ENCODE measurements at regions not wholly inside any gene's neighbourhood (a gene's known extent, or its start where the extent isn't known, plus 50 kb on each side); places are given as distances from the start of the nearest gene placed in this dataset.

DNA sequence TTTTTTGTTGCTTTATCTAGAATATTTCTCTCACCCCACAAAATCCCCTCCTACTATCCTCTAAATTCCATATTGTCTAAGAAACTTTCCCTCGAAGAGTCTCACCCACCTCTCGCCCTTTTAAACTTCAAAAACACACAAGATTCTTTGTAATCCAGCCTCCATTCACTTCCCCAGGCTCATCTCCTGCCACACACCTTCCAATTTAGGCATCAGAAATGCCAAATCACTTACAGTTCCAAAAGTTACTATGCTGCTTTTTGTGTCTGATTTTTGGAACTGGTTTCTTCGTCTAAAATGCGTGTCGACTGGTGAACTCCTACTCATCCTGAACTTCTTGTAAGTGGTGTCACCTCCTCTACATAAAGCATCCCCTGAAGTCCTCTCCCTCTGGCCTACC is 482.4 kb upstream of the CAMK1G start:
- Histone ChIP-seq H3K4me1 (no peaks in the 10 kb centered on the region), H3K9me3 (no peaks in the 10 kb centered on the region), H3K36me3 (no peaks in the 10 kb centered on the region), H3K4me3 (no peak overlapping the region), H3K27ac (no peak overlapping the region), H3K27me3 (no peaks in the 10 kb centered on the region)
- no peak for DNase-seq (ENCODE audit: low spot score in 2 of 2)
- intact Hi-C loops (cut with DNase I), result no loop called here
- TF ChIP-seq, protein P1, sequence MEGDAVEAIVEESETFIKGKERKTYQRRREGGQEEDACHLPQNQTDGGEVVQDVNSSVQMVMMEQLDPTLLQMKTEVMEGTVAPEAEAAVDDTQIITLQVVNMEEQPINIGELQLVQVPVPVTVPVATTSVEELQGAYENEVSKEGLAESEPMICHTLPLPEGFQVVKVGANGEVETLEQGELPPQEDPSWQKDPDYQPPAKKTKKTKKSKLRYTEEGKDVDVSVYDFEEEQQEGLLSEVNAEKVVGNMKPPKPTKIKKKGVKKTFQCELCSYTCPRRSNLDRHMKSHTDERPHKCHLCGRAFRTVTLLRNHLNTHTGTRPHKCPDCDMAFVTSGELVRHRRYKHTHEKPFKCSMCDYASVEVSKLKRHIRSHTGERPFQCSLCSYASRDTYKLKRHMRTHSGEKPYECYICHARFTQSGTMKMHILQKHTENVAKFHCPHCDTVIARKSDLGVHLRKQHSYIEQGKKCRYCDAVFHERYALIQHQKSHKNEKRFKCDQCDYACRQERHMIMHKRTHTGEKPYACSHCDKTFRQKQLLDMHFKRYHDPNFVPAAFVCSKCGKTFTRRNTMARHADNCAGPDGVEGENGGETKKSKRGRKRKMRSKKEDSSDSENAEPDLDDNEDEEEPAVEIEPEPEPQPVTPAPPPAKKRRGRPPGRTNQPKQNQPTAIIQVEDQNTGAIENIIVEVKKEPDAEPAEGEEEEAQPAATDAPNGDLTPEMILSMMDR (IDR thresholded peaks at IDR 0.05), result no peak

DNA sequence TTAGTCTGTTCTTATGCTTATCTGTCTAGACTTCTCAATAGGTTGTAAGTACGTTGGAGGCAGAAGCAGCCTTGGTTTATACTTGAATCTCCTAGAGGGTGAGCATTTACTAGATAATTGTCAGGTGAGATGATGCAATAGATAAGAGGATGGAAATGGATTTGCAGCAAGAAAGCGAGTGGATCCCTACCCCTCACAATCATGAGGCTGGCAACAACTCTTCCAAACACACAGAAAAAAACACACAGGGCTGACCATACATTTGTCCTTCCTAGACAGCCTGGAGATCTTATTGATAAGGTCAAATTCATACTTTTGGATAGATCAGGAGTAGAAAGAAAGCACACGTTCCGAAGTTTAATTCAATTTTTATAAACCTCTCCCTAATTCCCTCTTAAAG is 481.4 kb upstream of the CAMK1G start:
- no peak for DNase-seq (ENCODE audit: low spot score in 2 of 2)
- no peaks in the 10 kb centered on the region for H3K27me3 ChIP-seq
- no peaks in the 10 kb centered on the region for H3K4me1 ChIP-seq
- H3K9me3 ChIP-seq, result no peaks in the 10 kb centered on the region
- no peaks in the 10 kb centered on the region for H3K36me3 ChIP-seq
- intact Hi-C loops (cut with DNase I), result no loop called here
- TF ChIP-seq, protein P1 (IDR thresholded peaks at IDR 0.05), result no peak
- no peak overlapping the region for H3K27ac ChIP-seq
- no peak overlapping the region for H3K4me3 ChIP-seq

DNA sequence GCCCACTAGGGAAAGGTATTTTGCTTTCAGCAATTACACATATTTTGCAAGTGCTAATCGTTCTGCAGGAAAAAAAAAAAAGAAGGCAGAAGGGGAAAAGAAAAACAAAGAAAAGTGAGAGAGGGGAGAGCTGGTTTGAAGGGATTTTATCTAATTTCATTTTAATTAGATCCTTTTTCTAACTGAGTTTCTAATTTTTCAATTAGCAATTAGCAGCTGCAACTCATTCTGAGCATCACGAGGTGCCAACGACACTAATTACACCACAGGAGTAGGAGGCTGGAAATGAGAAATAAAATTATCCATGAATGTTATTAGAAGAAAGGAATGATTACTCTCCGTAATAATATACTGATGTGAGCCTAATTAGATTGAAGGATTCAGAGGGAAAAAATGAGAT is 481.0 kb upstream of the CAMK1G start:
- intact Hi-C loops (cut with DNase I), result no loop called here
- no peaks in the 10 kb centered on the region for H3K36me3 ChIP-seq
- H3K27me3 ChIP-seq, result no peaks in the 10 kb centered on the region
- H3K9me3 ChIP-seq, result no peaks in the 10 kb centered on the region
- TF ChIP-seq, protein P1 (IDR thresholded peaks at IDR 0.05), result no peak
- DNase-seq (ENCODE audit: low spot score in 2 of 2), result no peak
- H3K4me3 ChIP-seq, result no peak overlapping the region
- H3K27ac ChIP-seq, result no peak overlapping the region
- H3K4me1 ChIP-seq, result no peaks in the 10 kb centered on the region

DNA sequence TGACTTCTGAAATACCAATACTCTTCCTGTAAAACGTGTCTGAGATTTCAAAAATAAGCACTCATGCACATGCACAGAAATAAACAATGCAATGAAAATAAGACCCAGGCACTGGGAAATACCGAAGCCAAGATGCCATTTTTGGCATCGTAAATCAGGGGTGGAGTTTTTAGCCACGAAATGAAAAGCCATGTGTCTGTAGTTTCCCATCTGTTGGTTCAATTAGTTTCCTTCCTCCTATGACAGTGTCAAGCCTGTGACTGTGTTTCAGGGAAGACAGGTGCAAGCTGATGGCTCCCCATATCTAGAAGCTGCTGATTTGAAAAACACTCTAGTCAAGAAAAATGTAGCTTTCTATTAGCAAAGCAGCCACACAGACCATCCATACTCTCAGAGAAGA is 480.4 kb upstream of the CAMK1G start:
- Histone ChIP-seq H3K9me3 (no peaks in the 10 kb centered on the region), H3K4me3 (no peak overlapping the region), H3K27ac (no peak overlapping the region), H3K4me1 (no peaks in the 10 kb centered on the region), H3K36me3 (no peaks in the 10 kb centered on the region), H3K27me3 (no peaks in the 10 kb centered on the region)
- intact Hi-C loops (cut with DNase I), result no loop called here
- TF ChIP-seq, protein P1 (IDR thresholded peaks at IDR 0.05), result no peak
- no peak for DNase-seq (ENCODE audit: low spot score in 2 of 2)

DNA sequence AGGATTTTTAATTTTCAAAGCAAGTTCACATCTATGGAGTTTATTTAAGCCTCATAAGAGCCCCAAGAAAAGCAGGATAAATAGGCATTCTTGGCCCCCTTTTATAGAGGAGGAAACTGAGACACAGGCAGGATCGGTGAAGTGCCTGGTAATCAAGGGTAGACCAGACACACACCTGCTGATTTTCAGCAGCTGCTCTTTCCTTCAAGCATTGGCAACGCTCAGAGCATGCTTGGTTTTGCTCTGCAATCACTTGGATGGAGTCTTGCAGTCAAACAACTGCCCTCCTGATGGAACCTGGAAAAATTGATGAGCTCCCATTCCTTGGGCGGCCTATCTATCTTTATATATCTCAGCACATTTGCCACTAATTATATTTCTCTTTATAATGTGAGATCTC is 478.9 kb upstream of the CAMK1G start:
- H3K9me3 ChIP-seq, result no peaks in the 10 kb centered on the region
- H3K4me1 ChIP-seq, result no peaks in the 10 kb centered on the region
- DNase-seq (ENCODE audit: low spot score in 2 of 2), result no peak
- TF ChIP-seq, protein P1 (IDR thresholded peaks at IDR 0.05), result no peak
- no peak overlapping the region for H3K27ac ChIP-seq
- no peak overlapping the region for H3K4me3 ChIP-seq
- no peaks in the 10 kb centered on the region for H3K27me3 ChIP-seq
- intact Hi-C loops (cut with DNase I), result no loop called here
- no peaks in the 10 kb centered on the region for H3K36me3 ChIP-seq

DNA sequence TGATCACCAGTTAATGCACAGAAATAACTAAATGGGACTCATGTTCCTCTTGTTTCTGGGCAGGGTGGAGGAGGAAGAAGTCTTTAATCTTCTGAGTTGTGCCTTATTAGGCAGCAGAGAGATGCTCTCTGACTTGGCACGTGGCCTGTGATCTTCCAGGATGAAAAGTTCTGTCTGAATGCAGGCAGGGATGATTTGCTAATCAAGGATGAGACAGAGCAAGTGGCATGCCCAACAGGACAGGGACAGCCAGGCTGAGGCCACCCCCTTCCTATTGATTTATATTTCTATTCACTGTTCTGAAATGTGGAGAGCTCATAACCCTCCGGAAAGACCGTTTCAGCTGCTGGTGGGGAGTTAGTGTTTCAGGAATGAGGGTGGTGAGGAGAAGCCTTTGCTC is 477.8 kb upstream of the CAMK1G start:
- H3K9me3 ChIP-seq, result no peaks in the 10 kb centered on the region
- intact Hi-C loops (cut with DNase I), result no loop called here

More for the DNA sequence above, 477.8 kb upstream of the CAMK1G start:
- Histone ChIP-seq H3K27me3 (no peaks in the 10 kb centered on the region), H3K27ac (no peak overlapping the region), H3K36me3 (no peaks in the 10 kb centered on the region), H3K4me1 (no peaks in the 10 kb centered on the region), H3K4me3 (no peak overlapping the region)
- no peak for DNase-seq (ENCODE audit: low spot score in 2 of 2)
- TF ChIP-seq, protein P1 (IDR thresholded peaks at IDR 0.05), result no peak

All from ascending aorta (tissue), 2 donors.